Bronchial epithelial cell (primary cell): ENCODE measurements at regions not wholly inside any gene's neighbourhood (a gene's known extent, or its start where the extent isn't known, plus 50 kb on each side); places are given as distances from the start of the nearest gene placed in this dataset.
"Not testable (repeated sequence)": the region's sequence is repeated elsewhere in the genome, so short reads cannot be mapped to it uniquely, and the experiment has no call there.

ENCODE experiments used
- DNase-seq: peaks from one replicate; pipeline ENCODE4 v3.0.0-alpha.2; 2010; ENCODE audit warnings: low read depth
- FAIRE-seq: peaks from 2 replicates; lab custom pipeline; 2011; peaks lifted over from hg19 to GRCh38; lab: Jason Lieb, UNC
- H3K27me3 ChIP-seq: 2 replicates; pipeline ENCODE4 v1.5.1; 2011; ENCODE audit warnings: low read length; ENCODE audit not compliant: control insufficient read depth, insufficient read depth
- H3K36me3 ChIP-seq: 2 replicates; pipeline ENCODE4 v1.5.1; 2011; ENCODE audit warnings: low read length; ENCODE audit not compliant: control insufficient read depth, insufficient read depth
- H3K4me3 ChIP-seq: 2 replicates; pipeline ENCODE4 v1.5.1; 2011; ENCODE audit warnings: mild to moderate bottlenecking, low read depth, low read length, control low read depth
- TF ChIP-seq, protein P1 (sequence below): IDR thresholded peaks from 2 replicates; pipeline ENCODE4 v1.5.1; 2011; ENCODE audit warnings: mild to moderate bottlenecking, moderate library complexity, low read length, control low read depth, inconsistent platforms; ENCODE audit not compliant: insufficient read depth, severe bottlenecking

DNA sequence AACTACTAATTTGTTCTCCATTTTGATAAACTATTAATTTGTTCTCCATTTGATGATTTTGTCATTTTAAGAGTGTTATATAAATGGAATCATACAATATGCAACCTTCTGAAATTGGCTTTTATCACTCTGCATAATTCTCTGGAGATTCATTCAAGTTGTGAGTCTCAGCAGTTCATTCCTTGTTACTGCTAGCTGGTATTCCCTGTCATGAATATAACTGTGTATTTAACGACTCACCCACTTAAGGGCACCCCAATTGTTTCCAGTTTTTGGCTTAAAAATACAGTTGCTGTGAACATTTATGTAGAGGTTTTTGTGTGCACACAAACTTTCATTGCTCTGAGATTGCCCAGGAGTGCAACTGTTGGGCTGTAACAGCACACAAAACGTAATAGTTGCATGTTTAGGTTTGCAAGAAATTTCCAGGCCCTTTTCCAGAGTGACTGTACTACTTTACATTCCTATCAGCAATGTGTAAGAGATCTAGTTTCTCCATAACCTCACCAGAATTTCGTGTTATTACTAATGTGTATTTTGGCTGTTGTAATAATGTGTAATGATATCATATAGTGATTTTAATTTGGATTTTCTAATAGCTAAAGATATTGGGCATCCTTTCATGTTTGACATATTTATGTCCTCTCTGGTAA is 153.2 kb upstream of the ADCY1 start:
- TF ChIP-seq, protein P1, sequence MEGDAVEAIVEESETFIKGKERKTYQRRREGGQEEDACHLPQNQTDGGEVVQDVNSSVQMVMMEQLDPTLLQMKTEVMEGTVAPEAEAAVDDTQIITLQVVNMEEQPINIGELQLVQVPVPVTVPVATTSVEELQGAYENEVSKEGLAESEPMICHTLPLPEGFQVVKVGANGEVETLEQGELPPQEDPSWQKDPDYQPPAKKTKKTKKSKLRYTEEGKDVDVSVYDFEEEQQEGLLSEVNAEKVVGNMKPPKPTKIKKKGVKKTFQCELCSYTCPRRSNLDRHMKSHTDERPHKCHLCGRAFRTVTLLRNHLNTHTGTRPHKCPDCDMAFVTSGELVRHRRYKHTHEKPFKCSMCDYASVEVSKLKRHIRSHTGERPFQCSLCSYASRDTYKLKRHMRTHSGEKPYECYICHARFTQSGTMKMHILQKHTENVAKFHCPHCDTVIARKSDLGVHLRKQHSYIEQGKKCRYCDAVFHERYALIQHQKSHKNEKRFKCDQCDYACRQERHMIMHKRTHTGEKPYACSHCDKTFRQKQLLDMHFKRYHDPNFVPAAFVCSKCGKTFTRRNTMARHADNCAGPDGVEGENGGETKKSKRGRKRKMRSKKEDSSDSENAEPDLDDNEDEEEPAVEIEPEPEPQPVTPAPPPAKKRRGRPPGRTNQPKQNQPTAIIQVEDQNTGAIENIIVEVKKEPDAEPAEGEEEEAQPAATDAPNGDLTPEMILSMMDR, result no peak
- Histone ChIP-seq H3K36me3 (no peaks in the 10 kb centered on the region), H3K27me3 (peaks cover 3% of the 10 kb centered on the region), H3K4me3 (no peak overlapping the region)
- DNase-seq (peak; percentile 64), FAIRE-seq (peak; percentile 68)

DNA sequence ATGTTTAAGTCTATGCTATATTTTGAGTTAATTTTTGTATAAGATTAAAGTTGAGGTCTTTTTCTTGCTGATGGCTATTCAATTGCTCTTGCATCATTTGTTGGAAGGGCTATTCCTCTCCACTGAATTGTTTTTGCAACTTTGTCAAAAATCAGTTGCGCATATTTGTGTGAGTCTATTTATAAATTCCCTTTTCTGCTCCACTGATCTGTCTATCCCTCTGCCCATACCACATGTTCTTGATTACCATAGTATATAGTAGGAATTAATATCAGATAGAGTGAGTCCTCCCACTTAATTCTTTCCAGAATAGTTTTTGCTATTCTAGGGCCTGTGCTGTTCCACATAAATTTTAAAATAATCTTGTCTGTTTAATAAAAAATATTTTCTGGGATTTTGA is 152.4 kb upstream of the ADCY1 start:
- FAIRE-seq, result no peak
- no peak for DNase-seq
- H3K4me3 ChIP-seq, result no peak overlapping the region
- peaks cover 3% of the 10 kb centered on the region for H3K27me3 ChIP-seq
- H3K36me3 ChIP-seq, result no peaks in the 10 kb centered on the region
- TF ChIP-seq, protein P1, result no peak

DNA sequence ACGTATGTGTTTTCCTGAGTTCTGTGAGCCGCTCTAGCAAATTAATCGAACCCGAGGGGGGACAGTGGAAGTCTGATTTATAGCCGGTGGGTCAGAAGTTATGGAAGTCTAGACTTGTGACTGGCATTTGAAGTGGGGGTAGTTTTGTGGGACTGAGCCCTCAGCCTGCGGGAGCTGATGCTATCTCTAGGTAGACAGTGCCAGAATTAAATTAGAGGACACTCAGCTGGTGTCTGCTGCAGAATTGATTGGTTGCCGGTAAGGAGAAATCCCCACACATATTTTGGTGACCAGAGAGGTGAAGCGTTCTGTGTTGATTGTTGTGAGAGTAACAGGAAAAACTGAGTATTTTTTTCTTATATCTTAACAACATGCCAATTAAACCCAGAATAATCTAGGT is 143.8 kb upstream of the ADCY1 start:
- Histone ChIP-seq H3K36me3 (no peaks in the 10 kb centered on the region), H3K4me3 (no peak overlapping the region), H3K27me3 (no peaks in the 10 kb centered on the region)
- TF ChIP-seq, protein P1, result no peak
- DNase-seq (no peak), FAIRE-seq (no peak)

DNA sequence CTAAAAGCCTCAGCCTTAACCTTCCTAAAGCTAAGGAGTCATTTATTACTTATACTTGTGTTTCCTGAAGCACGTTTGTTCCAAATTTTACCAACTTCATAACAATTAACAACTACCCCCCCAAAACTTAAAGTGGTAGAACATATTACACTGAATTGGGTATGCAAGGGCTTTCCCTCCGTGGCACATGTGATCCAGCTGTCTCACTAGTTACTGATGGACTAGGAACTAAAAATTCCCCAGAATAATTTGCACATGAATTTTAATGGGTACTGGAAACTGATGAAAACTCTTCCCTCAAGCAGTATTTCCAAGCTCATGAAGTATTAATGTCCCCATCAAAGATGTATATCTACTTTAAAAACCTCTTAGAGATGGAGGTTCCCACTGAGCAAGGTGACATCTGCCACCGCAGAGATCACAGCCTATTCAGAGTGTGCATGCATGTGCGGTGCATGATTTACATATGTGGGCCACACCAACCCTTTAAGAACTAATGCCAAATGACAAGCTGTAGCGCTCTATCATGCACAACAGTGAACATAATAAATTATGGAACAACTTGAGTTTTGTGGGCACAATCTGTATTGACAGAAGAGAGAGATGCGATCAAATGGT is 139.9 kb upstream of the ADCY1 start:
- Histone ChIP-seq H3K27me3 (peaks cover 2% of the 10 kb centered on the region), H3K36me3 (no peaks in the 10 kb centered on the region), H3K4me3 (no peak overlapping the region)
- FAIRE-seq (no peak), DNase-seq (no peak)
- TF ChIP-seq, protein P1, result no peak

DNA sequence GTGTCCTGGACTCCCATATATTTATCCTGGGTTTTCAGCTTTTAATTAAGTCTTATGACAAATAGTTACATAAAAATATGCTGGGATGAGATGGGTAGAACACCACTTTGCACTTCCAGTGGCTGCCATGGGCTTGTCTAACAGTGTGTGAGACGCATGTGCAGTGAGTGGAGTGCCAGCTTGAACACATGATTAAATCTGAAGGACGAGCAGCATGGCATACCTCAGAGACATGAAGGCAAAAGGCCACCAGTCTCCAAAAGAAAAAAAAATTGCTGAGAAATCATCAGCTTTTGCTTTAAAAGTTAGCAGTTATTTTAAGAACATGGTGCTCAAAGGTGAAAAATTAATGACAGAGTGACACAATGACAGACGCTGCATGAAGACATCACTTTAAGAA is 139.0 kb upstream of the ADCY1 start:
- Histone ChIP-seq H3K4me3 (no peak overlapping the region), H3K27me3 (peaks cover 2% of the 10 kb centered on the region), H3K36me3 (no peaks in the 10 kb centered on the region)
- no peak for DNase-seq
- TF ChIP-seq, protein P1, result no peak
- no peak for FAIRE-seq

DNA sequence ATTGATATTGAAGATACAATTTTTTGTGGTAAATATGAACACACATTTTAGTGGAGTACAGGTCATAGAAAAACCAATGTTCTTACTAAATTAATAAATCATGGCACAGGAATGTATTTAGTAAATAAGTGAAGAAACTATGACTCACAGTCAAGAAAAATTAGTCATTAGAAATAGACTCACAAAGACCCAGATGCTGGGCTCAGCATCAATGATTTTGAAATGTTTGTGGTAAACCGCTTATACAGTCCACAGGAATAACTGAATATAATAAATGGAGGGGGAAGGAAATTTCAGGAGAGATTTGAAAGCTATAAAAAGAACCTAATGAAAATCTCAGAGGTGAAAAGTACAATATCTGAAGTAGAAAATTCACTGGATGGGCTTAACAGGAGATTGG is 138.3 kb upstream of the ADCY1 start:
- peak; percentile 92 for DNase-seq
- no peak for FAIRE-seq
- H3K27me3 ChIP-seq, result peaks cover 2% of the 10 kb centered on the region
- H3K36me3 ChIP-seq, result no peaks in the 10 kb centered on the region
- TF ChIP-seq, protein P1, result no peak
- no peak overlapping the region for H3K4me3 ChIP-seq

DNA sequence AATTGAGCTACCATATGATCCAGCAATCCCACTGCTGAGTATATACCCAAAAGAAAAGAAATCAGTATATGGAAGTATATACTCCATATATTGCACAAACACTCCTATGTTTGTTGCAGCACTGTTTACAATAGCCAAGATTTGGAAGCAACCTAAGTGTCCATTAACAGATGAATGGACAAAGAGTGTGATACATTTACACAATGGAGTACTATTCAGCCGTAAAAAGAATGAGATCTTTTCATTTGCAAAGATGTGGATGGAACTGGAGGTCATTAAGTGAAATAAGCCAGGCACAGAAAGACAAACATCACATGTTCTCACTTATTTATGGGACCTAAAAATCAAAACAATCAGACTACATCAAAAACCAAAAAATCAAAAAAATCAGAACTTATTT is 133.4 kb upstream of the ADCY1 start:
- not testable (repeated sequence) for H3K27me3 ChIP-seq, H3K36me3 ChIP-seq, FAIRE-seq, H3K4me3 ChIP-seq, DNase-seq
